ENCODE measurements at regions not wholly inside any gene's neighbourhood (a gene's known extent, or its start where the extent isn't known, plus 50 kb on each side); places are given as distances from the start of the nearest gene placed in this dataset.
"Not testable (repeated sequence)": the region's sequence is repeated elsewhere in the genome, so short reads cannot be mapped to it uniquely, and the experiment has no call there.

DNA sequence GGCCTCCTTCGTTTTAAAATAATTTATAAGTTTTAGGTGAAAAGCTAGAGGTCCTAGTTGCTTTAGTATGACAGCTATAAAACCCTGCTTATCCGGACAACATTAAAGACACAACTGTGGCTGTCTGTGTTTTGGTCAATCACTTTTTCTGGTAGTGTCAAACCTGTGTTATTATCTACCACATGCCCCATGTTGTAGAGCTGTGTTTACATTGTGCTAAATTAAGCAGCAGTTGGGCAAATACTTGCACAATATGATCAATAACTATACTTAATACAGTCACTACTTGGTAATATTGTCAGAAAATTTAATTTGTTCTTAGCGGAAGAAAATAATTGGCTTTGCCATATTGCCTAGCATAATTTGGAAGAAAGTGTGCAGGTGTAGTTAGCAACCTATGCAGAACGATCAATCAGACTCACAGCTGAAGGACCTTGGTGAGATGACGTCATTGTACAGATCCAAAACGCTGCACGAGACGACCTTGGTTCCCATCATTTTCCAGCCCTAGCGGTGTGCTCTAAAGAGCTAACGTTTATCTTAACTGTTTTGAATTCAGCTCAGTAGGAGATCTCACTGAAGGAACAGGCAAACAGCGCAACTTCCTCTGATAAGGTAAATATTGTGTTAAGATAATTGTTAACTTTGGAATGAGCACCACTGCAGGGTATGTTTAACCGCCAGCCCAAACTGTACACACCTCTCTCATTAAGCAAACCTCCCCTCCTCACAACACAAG, 476.6 kb downstream of the IRS2 start:
- no peak for FAIRE-seq

DNA sequence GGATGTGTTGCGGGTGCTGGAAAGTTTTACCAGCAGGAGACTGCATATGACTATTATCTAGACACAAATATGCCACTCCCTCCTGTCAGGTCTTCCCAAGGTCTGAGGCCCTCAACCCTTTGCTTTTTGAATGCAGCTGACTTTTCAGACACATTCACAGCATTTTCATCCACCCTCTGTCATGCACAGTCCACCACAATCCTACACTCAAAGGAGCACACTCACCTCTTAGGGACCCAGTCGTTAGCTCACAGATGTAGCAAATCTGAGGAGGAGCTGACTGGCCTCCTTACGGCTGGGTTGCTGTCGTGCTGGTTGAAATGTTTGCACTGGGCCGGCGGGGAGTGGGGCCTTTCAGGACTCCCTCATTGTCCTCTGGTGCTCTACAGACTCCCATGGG, 479.4 kb downstream of the IRS2 start:
- FAIRE-seq: no peak

GRCh38 chr13:109301726-109302125, 484.7 kb downstream of the IRS2 start:
- no peak for FAIRE-seq

DNA sequence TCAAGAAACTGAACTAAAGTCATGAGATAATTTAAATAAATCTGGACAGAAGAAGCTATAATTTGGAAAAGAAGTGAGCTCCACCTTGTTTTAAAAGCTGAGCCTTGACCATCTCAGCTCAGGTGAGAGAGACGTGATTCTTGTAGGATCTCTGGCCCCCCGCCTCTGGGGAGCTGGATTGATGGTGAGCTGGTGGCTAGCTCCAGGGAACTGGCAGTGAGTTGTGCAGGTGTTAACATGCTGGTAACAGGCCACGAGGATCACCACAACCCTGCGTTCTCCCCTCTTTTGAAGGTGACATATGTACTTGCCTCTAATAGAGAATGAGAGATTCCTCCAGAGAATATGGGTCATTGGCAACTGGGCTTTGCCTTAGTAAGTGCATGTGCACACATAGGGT, 485.1 kb downstream of the IRS2 start:
- no peak for FAIRE-seq

DNA sequence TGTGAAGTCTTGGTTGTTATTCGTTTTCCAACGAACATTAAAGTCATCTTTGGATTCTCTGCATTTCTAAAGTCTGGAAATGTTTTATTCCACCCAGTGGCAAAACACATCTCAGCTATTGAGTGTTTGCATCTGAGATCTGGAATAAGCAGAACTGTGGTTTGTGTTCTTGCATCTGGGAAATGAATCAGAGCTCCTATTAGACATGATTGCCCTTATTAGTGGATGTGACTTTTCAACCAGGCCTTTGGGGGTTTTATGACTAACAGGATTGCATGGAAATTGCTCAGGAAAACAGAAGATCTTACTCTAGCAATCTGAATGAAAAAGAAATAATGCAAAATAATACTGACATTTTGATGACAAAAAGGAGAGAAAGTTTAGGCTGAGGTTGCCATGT, 488.8 kb downstream of the IRS2 start:
- FAIRE-seq: no peak

DNA sequence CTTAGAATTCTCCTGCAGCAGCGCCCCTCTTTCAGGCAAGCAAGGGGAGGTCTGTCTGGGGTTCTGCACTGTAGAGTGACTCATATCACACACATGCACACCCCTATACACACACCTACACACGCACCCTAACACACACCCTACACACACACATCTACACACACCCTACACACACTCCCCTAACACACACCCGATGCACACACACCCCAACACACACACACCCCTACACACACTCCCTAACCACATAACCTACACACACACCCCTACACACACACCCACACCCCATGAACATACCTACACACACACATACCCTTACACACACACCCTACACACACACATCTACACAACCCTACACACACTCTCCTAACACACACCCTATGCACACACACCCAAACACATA, 493.2 kb downstream of the IRS2 start:
- FAIRE-seq: no peak

- no peak for FAIRE-seq
These were observed 498.2 kb downstream of the IRS2 start for GRCh38 chr13:109288151-109288709.

GRCh38 chr13:109287553-109287952, 498.8 kb downstream of the IRS2 start:
- no peak for FAIRE-seq

GRCh38 chr13:109285586-109285985, 500.8 kb downstream of the IRS2 start:
- FAIRE-seq: no peak

- FAIRE-seq: no peak
These were observed 504.3 kb downstream of the IRS2 start for GRCh38 chr13:109281903-109282635.

GRCh38 chr13:109281017-109281902, 505.1 kb downstream of the IRS2 start:
- FAIRE-seq: no peak

- FAIRE-seq: no peak
These were observed 510.1 kb downstream of the IRS2 start for GRCh38 chr13:109276261-109276660.

DNA sequence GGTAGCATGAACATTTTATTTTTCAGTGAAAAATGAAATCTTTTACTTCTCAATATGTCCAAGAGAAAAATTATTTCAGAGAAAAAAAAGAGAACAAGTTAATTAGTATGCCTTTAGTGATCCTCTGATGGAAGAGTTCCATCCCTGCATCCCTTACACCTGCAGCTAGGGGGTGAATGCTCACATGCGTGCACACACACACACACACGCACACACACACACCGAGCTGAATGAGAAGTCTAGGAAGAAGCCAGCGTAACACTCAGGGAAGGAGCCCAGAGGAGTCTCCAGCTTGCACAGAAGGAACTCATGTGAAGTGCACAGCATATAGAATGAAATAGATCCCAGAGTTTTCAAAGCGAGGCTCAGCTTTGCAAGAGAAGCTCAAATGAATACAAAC, 510.5 kb downstream of the IRS2 start:
- no peak for FAIRE-seq

- no peak for FAIRE-seq
These were observed 511.1 kb downstream of the IRS2 start for GRCh38 chr13:109275139-109275745.

GRCh38 chr13:109274188-109274821, 512.1 kb downstream of the IRS2 start:
- FAIRE-seq: no peak

DNA sequence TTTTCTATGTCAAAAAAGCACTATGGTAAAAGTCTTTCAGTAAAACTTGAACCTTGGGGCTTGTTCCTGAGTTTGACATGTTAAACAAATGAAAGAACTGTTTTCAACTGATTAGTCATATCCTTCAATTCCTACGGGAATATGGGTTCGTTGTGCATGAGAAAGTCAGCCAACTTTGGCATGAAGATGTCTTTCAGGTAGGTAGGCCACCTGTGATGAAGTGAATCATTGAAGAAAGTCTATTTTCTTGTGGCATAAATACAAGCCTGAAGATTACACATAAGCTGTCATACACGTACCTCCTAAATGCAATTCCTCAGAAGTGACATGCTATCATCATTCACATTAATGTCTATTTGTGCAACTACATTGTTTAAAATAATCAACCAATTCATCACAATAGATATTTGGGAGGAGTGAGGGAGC, 513.0 kb downstream of the IRS2 start:
- FAIRE-seq: no peak

DNA sequence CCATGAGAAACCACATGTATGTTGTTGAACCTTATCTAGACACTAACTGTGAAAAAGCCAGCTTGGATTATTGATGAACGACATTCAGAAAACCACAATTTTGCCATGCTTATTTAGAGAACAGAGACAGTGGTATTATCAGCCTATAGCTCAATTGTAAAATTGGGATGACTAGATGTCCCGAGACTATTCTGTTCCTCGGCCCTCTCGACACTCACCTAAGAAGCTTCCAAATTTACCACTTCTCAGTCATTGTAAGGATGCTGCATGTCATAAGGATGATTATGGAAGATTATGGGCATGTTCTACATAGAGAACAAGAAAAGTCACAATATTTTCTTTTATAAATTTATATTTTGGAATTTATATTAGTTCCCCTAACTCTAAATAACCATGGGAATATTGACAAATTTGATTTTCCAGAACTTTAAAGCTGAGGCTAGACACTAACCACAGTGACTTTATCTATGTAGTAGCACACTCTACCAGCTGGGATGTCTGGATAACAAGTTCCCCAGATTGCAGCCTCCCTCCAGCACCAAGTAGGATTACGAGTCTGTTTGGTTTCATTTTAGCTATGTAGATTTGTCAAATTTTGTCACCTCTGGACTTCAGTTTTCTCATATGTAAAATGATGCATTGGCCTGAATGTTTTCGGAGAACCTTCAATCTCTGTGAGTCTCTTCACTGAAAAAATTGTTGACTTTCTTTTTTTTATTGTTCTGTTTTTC, 513.6 kb downstream of the IRS2 start:
- no peak for FAIRE-seq

DNA sequence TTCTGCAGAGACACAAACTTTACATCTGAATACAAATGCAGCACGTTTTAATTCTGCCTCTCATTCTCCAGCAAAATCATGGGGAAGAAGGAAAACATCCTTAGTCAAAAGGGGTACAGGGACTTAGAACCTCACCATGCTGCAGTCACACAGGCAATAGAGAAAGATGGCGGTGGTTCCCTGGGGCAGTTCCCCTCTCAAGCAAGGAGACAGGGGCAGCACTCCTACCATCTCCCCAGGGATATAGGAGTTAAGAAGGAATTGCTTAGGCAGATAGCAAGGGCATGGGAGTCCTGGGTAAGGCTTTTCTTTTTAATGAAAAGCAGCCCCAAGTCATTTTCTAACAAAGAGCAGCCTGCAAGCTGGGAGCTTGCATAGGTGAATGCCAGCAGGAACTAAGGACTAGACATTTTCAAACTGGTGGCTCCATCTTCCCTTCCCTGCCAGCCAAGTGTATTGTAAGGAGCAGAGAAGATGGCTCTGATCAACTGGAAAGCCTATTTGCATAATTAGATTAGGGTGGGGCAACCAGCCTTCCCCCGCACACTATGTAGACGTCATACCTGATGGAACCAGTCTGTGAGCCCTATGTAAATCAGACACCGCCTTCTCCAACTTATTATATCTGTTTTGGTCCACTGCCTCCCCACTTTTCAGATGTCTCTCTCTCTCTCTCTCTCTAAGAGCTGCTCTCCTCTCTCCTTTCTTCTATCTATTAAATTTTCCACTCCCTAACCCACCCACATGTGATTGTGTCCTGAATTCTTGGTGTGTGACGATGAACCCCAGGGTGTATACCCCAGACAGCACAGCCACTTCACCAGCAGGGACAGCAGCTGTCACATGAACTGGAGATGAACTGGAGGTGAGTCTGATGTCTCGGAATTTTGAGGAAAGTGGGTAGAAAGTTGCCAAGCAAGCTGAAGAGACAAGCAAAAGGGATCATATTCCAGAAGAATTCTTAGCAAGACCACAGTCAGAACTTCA, 514.5 kb downstream of the IRS2 start:
- no peak for FAIRE-seq

DNA sequence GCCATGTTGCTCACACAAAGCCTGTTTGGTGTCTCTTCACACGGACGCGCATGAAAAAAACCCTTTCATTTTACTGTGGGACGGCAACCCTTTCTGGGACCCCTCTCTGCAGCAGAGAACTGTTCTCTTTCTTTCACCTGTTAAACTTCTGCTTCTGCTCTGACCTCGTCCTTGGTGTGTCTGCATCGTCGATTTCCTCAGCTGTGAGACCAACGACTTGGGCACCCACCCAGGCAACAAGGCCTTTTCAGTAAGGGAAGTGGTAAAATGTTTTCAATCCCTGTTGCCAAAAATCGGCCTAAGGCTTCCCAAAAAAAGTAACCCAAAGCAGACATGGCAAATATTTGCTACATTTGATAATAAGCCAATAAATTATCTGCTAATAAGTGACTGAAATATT, 515.3 kb downstream of the IRS2 start:
- no peak for FAIRE-seq

DNA sequence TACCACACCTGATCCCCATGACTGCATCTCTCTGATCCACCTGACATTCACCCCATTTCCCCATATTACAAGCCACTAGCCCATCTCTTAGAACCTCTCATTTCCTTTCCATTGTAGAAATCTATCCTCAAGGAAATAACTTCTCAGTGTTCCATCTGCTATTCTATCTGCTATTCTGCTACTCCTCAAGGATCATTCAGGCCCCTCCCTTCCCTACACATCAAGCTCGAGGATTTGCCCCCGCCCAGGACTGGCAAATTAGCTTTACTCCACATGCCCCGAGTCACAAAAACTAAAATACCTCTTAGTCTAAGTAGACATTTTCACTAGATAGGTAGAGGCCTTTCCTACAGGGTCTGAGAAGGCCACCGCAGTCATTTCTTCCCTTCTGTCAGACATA, 517.0 kb downstream of the IRS2 start:
- not testable (repeated sequence) for FAIRE-seq

Measured in TTC549 (cell line).